ENCODE measurements at regions not wholly inside any gene's neighbourhood (a gene's known extent, or its start where the extent isn't known, plus 50 kb on each side); places are given as distances from the start of the nearest gene placed in this dataset.

DNA sequence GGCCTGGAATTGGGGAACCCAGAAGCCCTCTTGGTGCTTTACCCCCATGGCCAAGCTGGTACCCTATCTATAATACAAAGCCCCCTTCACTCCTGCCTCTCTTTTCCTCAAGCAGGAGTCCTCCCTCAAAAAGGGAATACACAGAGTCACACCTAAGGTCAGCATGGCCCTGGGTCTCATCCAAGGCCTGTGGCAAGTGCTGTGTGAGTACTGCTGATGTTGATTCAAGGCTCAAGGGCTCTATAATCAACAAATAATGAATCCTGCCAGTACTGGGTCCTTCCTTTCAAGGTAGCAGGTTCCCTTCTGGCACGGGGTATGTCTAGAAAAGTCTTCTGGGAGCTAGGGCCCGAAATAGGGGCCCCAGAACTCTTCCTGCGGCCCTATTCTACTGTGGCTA lies 187.3 kb downstream of the CYB561 start:
- no peak overlapping the region for H3K4me3 ChIP-seq (ENCODE audit: low read depth, low read length)
- in situ Hi-C loops (cut with HindIII; ENCODE audit: low sequenced_read_pairs), result no loop called here
- DNase-seq (ENCODE audit: low read depth, low spot score), result no peak
- TF ChIP-seq, protein P1, sequence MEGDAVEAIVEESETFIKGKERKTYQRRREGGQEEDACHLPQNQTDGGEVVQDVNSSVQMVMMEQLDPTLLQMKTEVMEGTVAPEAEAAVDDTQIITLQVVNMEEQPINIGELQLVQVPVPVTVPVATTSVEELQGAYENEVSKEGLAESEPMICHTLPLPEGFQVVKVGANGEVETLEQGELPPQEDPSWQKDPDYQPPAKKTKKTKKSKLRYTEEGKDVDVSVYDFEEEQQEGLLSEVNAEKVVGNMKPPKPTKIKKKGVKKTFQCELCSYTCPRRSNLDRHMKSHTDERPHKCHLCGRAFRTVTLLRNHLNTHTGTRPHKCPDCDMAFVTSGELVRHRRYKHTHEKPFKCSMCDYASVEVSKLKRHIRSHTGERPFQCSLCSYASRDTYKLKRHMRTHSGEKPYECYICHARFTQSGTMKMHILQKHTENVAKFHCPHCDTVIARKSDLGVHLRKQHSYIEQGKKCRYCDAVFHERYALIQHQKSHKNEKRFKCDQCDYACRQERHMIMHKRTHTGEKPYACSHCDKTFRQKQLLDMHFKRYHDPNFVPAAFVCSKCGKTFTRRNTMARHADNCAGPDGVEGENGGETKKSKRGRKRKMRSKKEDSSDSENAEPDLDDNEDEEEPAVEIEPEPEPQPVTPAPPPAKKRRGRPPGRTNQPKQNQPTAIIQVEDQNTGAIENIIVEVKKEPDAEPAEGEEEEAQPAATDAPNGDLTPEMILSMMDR (IDR thresholded peaks at IDR 0.05; ENCODE audit: low read depth, low read length), result no peak

DNA sequence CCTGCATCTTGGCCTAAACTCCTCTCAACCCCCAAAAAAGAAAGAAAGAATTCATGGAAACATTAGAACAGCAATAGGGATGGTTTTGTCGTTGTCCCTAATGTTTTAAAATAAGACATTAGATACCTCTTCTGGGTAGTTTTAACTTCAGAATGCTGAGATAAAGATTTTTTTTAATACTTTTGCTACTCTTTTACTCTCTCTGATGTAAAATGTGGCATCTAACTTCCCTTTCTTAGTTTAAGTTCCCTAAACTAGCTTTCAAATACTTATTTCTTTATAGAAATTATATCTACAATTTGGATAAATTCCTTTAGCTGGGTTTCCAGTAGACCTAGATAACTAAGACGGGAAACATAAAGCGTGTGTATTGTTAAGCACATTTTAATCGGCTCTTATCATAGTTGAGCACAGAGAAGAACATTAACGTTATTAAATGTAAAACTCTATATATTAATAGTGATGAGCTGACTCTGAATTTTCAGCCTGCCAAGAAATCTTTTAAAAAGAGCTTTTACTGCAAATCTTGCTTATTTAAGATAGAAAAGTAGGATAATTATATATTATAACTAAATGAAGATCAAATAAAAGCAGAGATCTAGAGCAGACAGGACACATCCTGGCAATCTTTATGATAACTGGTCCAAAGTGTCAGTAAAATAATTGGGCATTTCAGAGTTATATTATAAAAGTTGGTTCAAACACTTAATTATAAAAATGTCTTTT lies 183.2 kb downstream of the CYB561 start:
- in situ Hi-C loops (cut with HindIII; ENCODE audit: low sequenced_read_pairs), result no loop called here

DNA sequence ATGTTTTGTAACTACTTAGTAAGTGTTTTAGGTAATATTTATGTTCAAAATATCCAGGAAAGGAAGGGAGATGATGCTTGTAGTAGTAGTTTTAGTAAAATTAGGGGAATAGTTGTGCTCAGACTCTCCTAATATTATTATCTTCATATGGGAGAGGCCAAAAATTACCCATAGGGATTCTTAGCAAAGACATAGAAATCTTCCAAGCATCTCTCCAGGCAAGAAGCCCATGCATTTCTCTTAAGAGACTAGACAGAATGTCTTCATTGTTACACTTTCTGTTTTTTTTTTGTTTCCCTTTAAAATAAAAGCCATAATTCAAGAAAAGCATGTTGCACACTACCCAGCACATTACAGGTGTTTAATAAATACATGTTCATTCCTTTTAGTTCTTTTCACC lies 180.6 kb downstream of the CYB561 start:
- in situ Hi-C loops (cut with HindIII; ENCODE audit: low sequenced_read_pairs), result no loop called here
- no peak for DNase-seq (ENCODE audit: low read depth, low spot score)
- H3K4me3 ChIP-seq (ENCODE audit: low read depth, low read length), result no peak overlapping the region
- TF ChIP-seq, protein P1 (IDR thresholded peaks at IDR 0.05; ENCODE audit: low read depth, low read length), result no peak

More for the DNA sequence above, 183.2 kb downstream of the CYB561 start:
- TF ChIP-seq, protein P1 (IDR thresholded peaks at IDR 0.05; ENCODE audit: low read depth, low read length), result no peak
- no peak overlapping the region for H3K4me3 ChIP-seq (ENCODE audit: low read depth, low read length)
- no peak for DNase-seq (ENCODE audit: low read depth, low spot score)

DNA sequence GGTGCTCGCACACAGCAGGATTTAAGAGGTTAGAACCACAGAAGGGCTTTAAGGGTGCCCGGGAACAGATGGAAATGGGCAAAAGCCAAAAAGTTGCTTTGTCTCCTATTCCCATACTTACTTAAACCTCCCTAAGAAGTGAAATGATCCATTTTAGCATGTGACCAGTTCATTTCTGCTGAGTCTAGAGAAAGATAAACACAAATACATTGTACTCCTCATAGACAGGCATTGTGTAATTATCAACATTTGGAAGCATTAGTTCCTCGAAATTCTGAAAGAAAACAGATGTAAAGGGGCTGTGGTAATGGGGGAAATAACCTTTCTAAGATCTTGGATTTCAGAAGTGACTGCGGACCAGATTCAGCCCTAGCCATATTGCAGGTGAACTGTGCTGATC lies 178.3 kb downstream of the CYB561 start:
- TF ChIP-seq, protein P1 (IDR thresholded peaks at IDR 0.05; ENCODE audit: low read depth, low read length), result no peak
- no peak overlapping the region for H3K4me3 ChIP-seq (ENCODE audit: low read depth, low read length)
- in situ Hi-C loops (cut with HindIII; ENCODE audit: low sequenced_read_pairs), result no loop called here
- DNase-seq (ENCODE audit: low read depth, low spot score), result no peak

GRCh38 chr17:63268827-63269226 lies 177.3 kb downstream of the CYB561 start:
- no peak overlapping the region for H3K4me3 ChIP-seq (ENCODE audit: low read depth, low read length)
- TF ChIP-seq, protein P1 (IDR thresholded peaks at IDR 0.05; ENCODE audit: low read depth, low read length), result no peak
- in situ Hi-C loops (cut with HindIII; ENCODE audit: low sequenced_read_pairs), result no loop called here
- no peak for DNase-seq (ENCODE audit: low read depth, low spot score)

GRCh38 chr17:63270610-63271009 lies 175.5 kb downstream of the CYB561 start:
- DNase-seq (ENCODE audit: low read depth, low spot score), result no peak
- in situ Hi-C loops (cut with HindIII; ENCODE audit: low sequenced_read_pairs), result no loop called here
- no peak overlapping the region for H3K4me3 ChIP-seq (ENCODE audit: low read depth, low read length)
- TF ChIP-seq, protein P1 (IDR thresholded peaks at IDR 0.05; ENCODE audit: low read depth, low read length), result no peak

Data from astrocyte of the spinal cord (primary cell).